SK-N-SH (cell line): ENCODE measurements at regions not wholly inside any gene's neighbourhood (a gene's known extent, or its start where the extent isn't known, plus 50 kb on each side); places are given as distances from the start of the nearest gene placed in this dataset.

Experiments
- CTCF ChIP-seq: fragments of 200-600 bp; sonication (generic); IDR thresholded peaks from 2 replicates; pipeline ENCODE4 v1.6.1; 2017; ENCODE audit warnings: antibody characterized with exemption, mild to moderate bottlenecking, moderate library complexity
- EP300 ChIP-seq, 2 experiments: IDR thresholded peaks; 2 replicates each; pipeline versions ENCODE4 v1.4.0 to v1.6.1; 2012; ENCODE audit warnings: borderline replicate concordance in 1 of 2, low read depth in 1 of 2, low read length in 1 of 2
- EZH2phosphoT487 ChIP-seq: fragments of 200-600 bp; sonication (generic); IDR thresholded peaks from 2 replicates; pipeline ENCODE4 v1.6.1; 2017; ENCODE audit warnings: low read depth, mixed run types, mild to moderate bottlenecking, antibody characterized with exemption, moderate library complexity, borderline replicate concordance
- GABPA ChIP-seq: IDR thresholded peaks from 2 replicates; pipeline ENCODE4 v1.4.0; 2012; ENCODE audit warnings: low read depth, mild to moderate bottlenecking
- MXI1 ChIP-seq: IDR thresholded peaks from 2 replicates; pipeline ENCODE4 v1.6.1; 2012; ENCODE audit warnings: mild to moderate bottlenecking, low read depth, low read length, improper control_type of control experiment
- POLR2AphosphoS5 ChIP-seq: IDR thresholded peaks from 2 replicates; pipeline ENCODE4 v1.6.1; 2012; ENCODE audit warnings: low read depth, low read length
- RCOR1 ChIP-seq: fragments of 150-350 bp; IDR thresholded peaks from 2 replicates; pipeline ENCODE4 v1.6.1; 2017; ENCODE audit warnings: antibody characterized with exemption, low read length

GRCh38 chr1:115191691-115192090 lies 102.4 kb upstream of the TSPAN2 start:
- TF ChIP-seq EP300 (IDR thresholded peaks at IDR 0.05; ENCODE audit: borderline replicate concordance in 1 of 2, low read depth in 1 of 2, low read length in 1 of 2) (no peak), MXI1 (no peak), POLR2AphosphoS5 (no peak), GABPA (no peak), CTCF (no peak), EZH2phosphoT487 (no peak), RCOR1 (no peak)
